ENCODE measurements at regions not wholly inside any gene's neighbourhood (a gene's known extent, or its start where the extent isn't known, plus 50 kb on each side); places are given as distances from the start of the nearest gene placed in this dataset.

GRCh38 chr11:11034476-11034875 is 176.6 kb upstream of the ZBED5 start:
- POLR2A ChIA-PET: no interaction called here
- CTCF ChIA-PET: no interaction called here
- no peak for DNase-seq (ENCODE audit: extremely low spot score)
- TF ChIP-seq HDGF (IDR thresholded peaks at IDR 0.05; ENCODE audit: borderline replicate concordance): no peak
- TF ChIP-seq CTBP1 (IDR thresholded peaks at IDR 0.05; ENCODE audit: borderline replicate concordance): no peak
- no peak for TF ChIP-seq LEF1 (IDR thresholded peaks at IDR 0.05; ENCODE audit: borderline replicate concordance)
- no peak for TF ChIP-seq ZNF384 (IDR thresholded peaks at IDR 0.05)
- no peak for TF ChIP-seq ELF4 (IDR thresholded peaks at IDR 0.05)
- no peak for TF ChIP-seq FOXM1 (IDR thresholded peaks at IDR 0.05; ENCODE audit: borderline replicate concordance)

- ChIA-PET CTCF (interaction anchor here (0.6 kb wide), 1 partner anchor 756 kb away, joined by 5 read pairs; no protein-coding TSS in a partner anchor), POLR2A (no interaction called here)
- TF ChIP-seq SP1 (IDR thresholded peaks at IDR 0.05): no peak
- no peak for TF ChIP-seq SUZ12 (IDR thresholded peaks at IDR 0.05)
- no peak for TF ChIP-seq FOXM1 (IDR thresholded peaks at IDR 0.05; ENCODE audit: borderline replicate concordance)
- no peak for TF ChIP-seq ZNF384 (IDR thresholded peaks at IDR 0.05)
- TF ChIP-seq CTBP1 (IDR thresholded peaks at IDR 0.05; ENCODE audit: borderline replicate concordance): no peak
- TF ChIP-seq HDGF (IDR thresholded peaks at IDR 0.05; ENCODE audit: borderline replicate concordance): no peak
- no peak for DNase-seq (ENCODE audit: extremely low spot score)
These were observed 174.2 kb upstream of the ZBED5 start for GRCh38 chr11:11032066-11032465.

- ChIA-PET CTCF (interaction anchor here (0.8 to 2.6 kb wide), 5 partner anchors 9 to 759 kb away, joined by 3 to 19 read pairs (median 8); no protein-coding TSS in a partner anchor), POLR2A (no interaction called here)
These were observed 171.2 kb upstream of the ZBED5 start for GRCh38 chr11:11029027-11029426.

GRCh38 chr11:11028017-11028692 is 170.3 kb upstream of the ZBED5 start:
- peak; percentile 71 for DNase-seq (ENCODE audit: extremely low spot score)
- TF ChIP-seq PKNOX1 (IDR thresholded peaks at IDR 0.05) (peak; percentile 91), ZNF384 (IDR thresholded peaks at IDR 0.05) (no peak)
- ChIA-PET CTCF (interaction anchor here (0.6 to 2.6 kb wide), 16 partner anchors 10 to 760 kb away, joined by 3 to 19 read pairs (median 4); no protein-coding TSS in a partner anchor), POLR2A (interaction anchor here (0.6 kb wide), 1 partner anchor 95 kb away, joined by 3 read pairs; no protein-coding TSS in a partner anchor)

More at GRCh38 chr11:11029027-11029426, 171.2 kb upstream of the ZBED5 start:
- no peak for TF ChIP-seq PKNOX1 (IDR thresholded peaks at IDR 0.05)
- TF ChIP-seq NFRKB (IDR thresholded peaks at IDR 0.05): no peak
- TF ChIP-seq CTBP1 (IDR thresholded peaks at IDR 0.05; ENCODE audit: borderline replicate concordance): no peak
- no peak for TF ChIP-seq L3MBTL2 (conservative IDR thresholded peaks at IDR 0.05)
- no peak for TF ChIP-seq HDGF (IDR thresholded peaks at IDR 0.05; ENCODE audit: borderline replicate concordance)
- no peak for TF ChIP-seq LEF1 (IDR thresholded peaks at IDR 0.05; ENCODE audit: borderline replicate concordance)
- no peak for TF ChIP-seq ELF4 (IDR thresholded peaks at IDR 0.05)
- no peak for DNase-seq (ENCODE audit: extremely low spot score)

- no peak for TF ChIP-seq FOXM1 (IDR thresholded peaks at IDR 0.05; ENCODE audit: borderline replicate concordance)
- no peak for TF ChIP-seq LEF1 (IDR thresholded peaks at IDR 0.05; ENCODE audit: borderline replicate concordance)
- TF ChIP-seq HDGF (IDR thresholded peaks at IDR 0.05; ENCODE audit: borderline replicate concordance): no peak
- no peak for TF ChIP-seq TARDBP (IDR thresholded peaks at IDR 0.05)
- TF ChIP-seq SUZ12 (IDR thresholded peaks at IDR 0.05): no peak
- no peak for TF ChIP-seq ARNT (IDR thresholded peaks at IDR 0.05)
- TF ChIP-seq FOXA1 (IDR thresholded peaks at IDR 0.05): no peak
- no peak for TF ChIP-seq BHLHE40 (IDR thresholded peaks at IDR 0.05; ENCODE audit: borderline replicate concordance)
- TF ChIP-seq FOXK2 (IDR thresholded peaks at IDR 0.05): no peak
- no peak for TF ChIP-seq ELF4 (IDR thresholded peaks at IDR 0.05)
- no peak for TF ChIP-seq SP1 (IDR thresholded peaks at IDR 0.05)
- no peak for TF ChIP-seq PKNOX1 (IDR thresholded peaks at IDR 0.05)
- TF ChIP-seq NFRKB (IDR thresholded peaks at IDR 0.05): no peak
- no peak for TF ChIP-seq ZNF384 (IDR thresholded peaks at IDR 0.05)
- TF ChIP-seq L3MBTL2 (conservative IDR thresholded peaks at IDR 0.05): no peak
- no peak for TF ChIP-seq CTBP1 (IDR thresholded peaks at IDR 0.05; ENCODE audit: borderline replicate concordance)
- ChIA-PET POLR2A (no interaction called here), CTCF (interaction anchor here (0.7 to 2.6 kb wide), 6 partner anchors 84 to 760 kb away, joined by 4 to 19 read pairs (median 7); no protein-coding TSS in a partner anchor)
- DNase-seq (ENCODE audit: extremely low spot score): no peak
These were observed 169.4 kb upstream of the ZBED5 start for GRCh38 chr11:11027288-11027687.

GRCh38 chr11:11025087-11025486 is 167.2 kb upstream of the ZBED5 start:
- TF ChIP-seq BHLHE40 (IDR thresholded peaks at IDR 0.05; ENCODE audit: borderline replicate concordance): no peak
- no peak for TF ChIP-seq ARNT (IDR thresholded peaks at IDR 0.05)
- TF ChIP-seq LEF1 (IDR thresholded peaks at IDR 0.05; ENCODE audit: borderline replicate concordance): no peak
- TF ChIP-seq ELF4 (IDR thresholded peaks at IDR 0.05): no peak
- TF ChIP-seq FOXM1 (IDR thresholded peaks at IDR 0.05; ENCODE audit: borderline replicate concordance): no peak
- no peak for TF ChIP-seq TARDBP (IDR thresholded peaks at IDR 0.05)
- TF ChIP-seq ZNF384 (IDR thresholded peaks at IDR 0.05): no peak
- no peak for TF ChIP-seq PKNOX1 (IDR thresholded peaks at IDR 0.05)
- no peak for TF ChIP-seq FOXK2 (IDR thresholded peaks at IDR 0.05)
- no peak for TF ChIP-seq SUZ12 (IDR thresholded peaks at IDR 0.05)
- no peak for TF ChIP-seq FOXA1 (IDR thresholded peaks at IDR 0.05)
- TF ChIP-seq L3MBTL2 (conservative IDR thresholded peaks at IDR 0.05): no peak
- TF ChIP-seq SP1 (IDR thresholded peaks at IDR 0.05): no peak
- no peak for TF ChIP-seq NFRKB (IDR thresholded peaks at IDR 0.05)
- CTCF ChIA-PET: interaction anchor here (5.5 kb wide), 1 partner anchor 91 kb away, joined by 50 read pairs; no protein-coding TSS in a partner anchor
- no peak for DNase-seq (ENCODE audit: extremely low spot score)
- POLR2A ChIA-PET: interaction anchor here (1.3 kb wide), 1 partner anchor 216 kb away, joined by 3 read pairs; no protein-coding TSS in a partner anchor
